Stimulated activated CD8-positive, alpha-beta memory T cell treated with anti-CD3 and anti-CD28 coated beads, Interleukin-2, amount 100 ng/mL, for 48 hours (primary cell): ENCODE measurements at regions not wholly inside any gene's neighbourhood (a gene's known extent, or its start where the extent isn't known, plus 50 kb on each side); places are given as distances from the start of the nearest gene placed in this dataset.
"Not testable (repeated sequence)": the region's sequence is repeated elsewhere in the genome, so short reads cannot be mapped to it uniquely, and the experiment has no call there.

ENCODE experiments used
- DNase-seq, 2 donors: peaks; one replicate each; pipeline ENCODE4 v3.0.0-alpha.2; 2020; ENCODE audit warnings: low read depth in 2 of 2

GRCh38 chr12:66733321-66733720, 54.4 kb upstream of the GRIP1 start:
- DNase-seq = no peak

- DNase-seq = no peak
Observed at GRCh38 chr12:66733839-66734238, 55.0 kb upstream of the GRIP1 start.

GRCh38 chr12:66735275-66735674, 56.4 kb upstream of the GRIP1 start:
- DNase-seq = no peak

- no peak for DNase-seq
Observed at GRCh38 chr12:66736931-66737330, 58.1 kb upstream of the GRIP1 start.

- no peak for DNase-seq
Observed at GRCh38 chr12:66739266-66739665, 60.4 kb upstream of the GRIP1 start.

GRCh38 chr12:66739940-66740651, 61.2 kb upstream of the GRIP1 start:
- DNase-seq = no peak

GRCh38 chr12:66740732-66741131, 61.9 kb upstream of the GRIP1 start:
- no peak for DNase-seq

GRCh38 chr12:66741919-66742318, 63.0 kb upstream of the GRIP1 start:
- no peak for DNase-seq

GRCh38 chr12:66742508-66743367, 63.9 kb upstream of the GRIP1 start:
- DNase-seq = no peak

GRCh38 chr12:66744461-66744860, 65.6 kb upstream of the GRIP1 start:
- no peak for DNase-seq

GRCh38 chr12:66744956-66745383, 66.1 kb upstream of the GRIP1 start:
- no peak for DNase-seq

- DNase-seq = no peak
Observed at GRCh38 chr12:66746489-66747201, 67.8 kb upstream of the GRIP1 start.

GRCh38 chr12:66751432-66752113, 72.7 kb upstream of the GRIP1 start:
- DNase-seq = no peak

- no peak for DNase-seq
Observed at GRCh38 chr12:66753810-66754209, 74.9 kb upstream of the GRIP1 start.

GRCh38 chr12:66755727-66756395, 77.0 kb upstream of the GRIP1 start:
- no peak for DNase-seq

GRCh38 chr12:66756631-66757030, 77.8 kb upstream of the GRIP1 start:
- DNase-seq = no peak

- DNase-seq = not testable (repeated sequence)
Observed at GRCh38 chr12:66760122-66760521, 81.2 kb upstream of the GRIP1 start.

GRCh38 chr12:66763467-66763866, 84.6 kb upstream of the GRIP1 start:
- DNase-seq = no peak

GRCh38 chr12:66765204-66765603, 86.3 kb upstream of the GRIP1 start:
- no peak for DNase-seq

- DNase-seq = no peak
Observed at GRCh38 chr12:66767536-66767935, 88.7 kb upstream of the GRIP1 start.

GRCh38 chr12:66768293-66768692, 89.4 kb upstream of the GRIP1 start:
- DNase-seq = no peak
